DND-41 (cell line): ENCODE measurements at regions not wholly inside any gene's neighbourhood (a gene's known extent, or its start where the extent isn't known, plus 50 kb on each side); places are given as distances from the start of the nearest gene placed in this dataset.
A peak's percentile ranks its signal among the peaks of the same experiment; 100 is the strongest.

Experiments
- CTCF ChIP-seq: IDR thresholded peaks from 2 replicates; pipeline ENCODE4 v1.5.1; 2012; ENCODE audit warnings: borderline replicate concordance, low read length, moderate library complexity, mild to moderate bottlenecking; ENCODE audit not compliant: poor library complexity, severe bottlenecking; ENCODE audit errors: extremely low read depth
- EZH2 ChIP-seq: IDR thresholded peaks from 3 replicates; pipeline ENCODE4 v1.6.1; 2012; ENCODE audit warnings: borderline replicate concordance, low read depth, mild to moderate bottlenecking, moderate library complexity, low read length, inconsistent platforms; ENCODE audit not compliant: severe bottlenecking

- TF ChIP-seq CTCF (peak; percentile 56), EZH2 (no peak)
Measured at GRCh38 chr13:30371649-30372265, 50.5 kb upstream of the UBE2L5 start.
